HEK293 (cell line): ENCODE measurements at regions not wholly inside any gene's neighbourhood (a gene's known extent, or its start where the extent isn't known, plus 50 kb on each side); places are given as distances from the start of the nearest gene placed in this dataset.

Experiments used
- CTCF ChIA-PET: fragments of 350-600 bp; formaldehyde crosslinking; extraction: SDS; loops from one replicate; lab custom pipeline; 2021; ENCODE audit warnings: antibody characterized with exemption; lab: Yijun Ruan, JAX
- POLR2A ChIA-PET: fragments of 300-600 bp; formaldehyde crosslinking; extraction: SDS; loops from one replicate; lab custom pipeline; 2020; ENCODE audit warnings: antibody characterized with exemption, inconsistent platforms; lab: Yijun Ruan, JAX
- H3K27ac ChIP-seq: fragments of 200-500 bp; sonication (Bioruptor generic); 2 replicates; pipeline ENCODE4 v1.5.1; 2014; ENCODE audit warnings: low read depth, low read length, control low read depth, inconsistent platforms; ENCODE audit errors: extremely low read depth
- H3K36me3 ChIP-seq, 2 experiments: fragments of 200-500 bp in 1 of 2; sonication (Bioruptor generic) in 1 of 2; 1 replicate in 1 of 2; 2 replicates in 1 of 2; pipeline ENCODE4 v1.5.1; 2014 to 2017; ENCODE audit warnings: inconsistent platforms in 2 of 2, low read length in 2 of 2; ENCODE audit not compliant: control insufficient read depth in 2 of 2, insufficient read depth in 1 of 2
- H3K4me1 ChIP-seq: fragments of 200-500 bp; sonication (Bioruptor generic); 2 replicates; pipeline ENCODE4 v1.5.1; 2014; ENCODE audit warnings: mild to moderate bottlenecking, low read length, inconsistent platforms; ENCODE audit not compliant: control insufficient read depth, insufficient read depth
- H3K4me3 ChIP-seq: 2 replicates; pipeline ENCODE4 v1.5.1; 2011; ENCODE audit warnings: low read depth, mild to moderate bottlenecking, control low read depth, low read length, moderate library complexity
- H3K9me3 ChIP-seq: fragments of 200-500 bp; sonication (Bioruptor generic); 2 replicates; pipeline ENCODE4 v1.5.1; 2014; ENCODE audit warnings: low read depth, low read length, inconsistent platforms; ENCODE audit not compliant: control insufficient read depth, insufficient read depth
- PRDM1 ChIP-seq: fragments of 450-650 bp; formaldehyde crosslinking; IDR thresholded peaks from 2 replicates; pipeline ENCODE4; 2016; ENCODE audit warnings: missing biosample characterization, missing genetic modification characterization
- ZNF530 ChIP-seq: fragments of 450-650 bp; formaldehyde crosslinking; IDR thresholded peaks from 2 replicates; pipeline ENCODE4 v1.5.1; 2016; ENCODE audit warnings: low read depth, missing biosample characterization, missing genetic modification characterization

GRCh38 chr2:149278872-149279264, 51.5 kb upstream of the LYPD6 start:
- TF ChIP-seq ZNF530 (tag by site-specific recombination) (no peak), PRDM1 (no peak)
- H3K4me1 ChIP-seq: peaks cover 4% of the 10 kb centered on the region; the same call in 1 of the 2 replicates
- no peak overlapping the region for H3K4me3 ChIP-seq
- ChIA-PET POLR2A (no interaction called here), CTCF (no interaction called here)
- no peaks in the 10 kb centered on the region for H3K36me3 ChIP-seq
- H3K27ac ChIP-seq: no peak overlapping the region
- no peaks in the 10 kb centered on the region for H3K9me3 ChIP-seq
